ENCODE measurements at regions not wholly inside any gene's neighbourhood (a gene's known extent, or its start where the extent isn't known, plus 50 kb on each side); places are given as distances from the start of the nearest gene placed in this dataset.

GRCh38 chr7:18421297-18422002 is 74.1 kb upstream of the HDAC9 start:
- TF ChIP-seq CTCF (IDR thresholded peaks at IDR 0.05) (no peak), POLR2A (IDR thresholded peaks at IDR 0.05) (no peak)

All from right lobe of liver (tissue), 4 donors.